Mucosa of descending colon (tissue), 3 donors: ENCODE measurements at regions not wholly inside any gene's neighbourhood (a gene's known extent, or its start where the extent isn't known, plus 50 kb on each side); places are given as distances from the start of the nearest gene placed in this dataset.

Experiments used
- ATAC-seq: fragments of 200-7000 bp; cut with Tn5 transposase; one replicate; pipeline ENCODE4 v1.9.1; 2020; ENCODE audit warnings: mild to moderate bottlenecking, moderate library complexity
- DNase-seq, 3 donors: peaks; one replicate each; pipeline ENCODE4 v3.0.0-alpha.2; 2020
- H3K36me3 ChIP-seq: fragments of 200-600 bp; one replicate; pipeline ENCODE4 v1.8.0; 2021; ENCODE audit warnings: low read depth, mild to moderate bottlenecking
- H3K4me1 ChIP-seq: fragments of 200-600 bp; one replicate; pipeline ENCODE4 v1.8.0; 2021; ENCODE audit warnings: low read depth, mild to moderate bottlenecking
- H3K4me3 ChIP-seq: fragments of 200-600 bp; one replicate; pipeline ENCODE4 v1.8.0; 2021; ENCODE audit warnings: mild to moderate bottlenecking
- H3K9me3 ChIP-seq: fragments of 200-600 bp; one replicate; pipeline ENCODE4 v1.8.0; 2021; ENCODE audit warnings: mild to moderate bottlenecking
- CTCF ChIP-seq: fragments of 200-600 bp; IDR thresholded peaks from one replicate; pipeline ENCODE4 v1.8.0; 2022; ENCODE audit warnings: antibody characterized with exemption, mild to moderate bottlenecking
- intact Hi-C, 2 donors: fragments of 100-400 bp; cut with DNase I in 1 of 2; cut with micrococcal nuclease in 1 of 2; formaldehyde crosslinking; loops; one replicate each; pipeline versions ENCODE4 v1.11.0 to v1.11.1; 2022; cut with DNase I, micrococcal nuclease
- donor health status: DM: no; HTN: no; CAD: no; lungs with moderate emphysema.
- donor health status: DM: no; HTN: no; CAD: no.
- donor health status: DM: no; HTN: yes; CAD: no.

- Histone ChIP-seq H3K36me3 (no peaks in the 10 kb centered on the region), H3K4me1 (no peaks in the 10 kb centered on the region), H3K4me3 (no peak overlapping the region), H3K9me3 (no peaks in the 10 kb centered on the region)
- ATAC-seq (no peak), DNase-seq (no peak)
- TF ChIP-seq CTCF = no peak
- intact Hi-C loops = no loop called here
Observed at GRCh38 chr11:91756829-91757480, 467.7 kb upstream of the FAT3 start.

GRCh38 chr11:91755951-91756707 is 468.5 kb upstream of the FAT3 start:
- Histone ChIP-seq H3K36me3 (no peaks in the 10 kb centered on the region), H3K4me3 (no peak overlapping the region), H3K4me1 (no peaks in the 10 kb centered on the region), H3K9me3 (no peaks in the 10 kb centered on the region)
- ATAC-seq (no peak), DNase-seq (no peak)
- intact Hi-C loops = no loop called here
- TF ChIP-seq CTCF = no peak

GRCh38 chr11:91755526-91755925 is 469.1 kb upstream of the FAT3 start:
- ATAC-seq (no peak), DNase-seq (no peak)
- Histone ChIP-seq H3K4me1 (no peaks in the 10 kb centered on the region), H3K36me3 (no peaks in the 10 kb centered on the region), H3K4me3 (no peak overlapping the region), H3K9me3 (no peaks in the 10 kb centered on the region)
- intact Hi-C loops = no loop called here
- no peak for TF ChIP-seq CTCF

- Histone ChIP-seq H3K4me1 (no peaks in the 10 kb centered on the region), H3K36me3 (no peaks in the 10 kb centered on the region), H3K4me3 (no peak overlapping the region), H3K9me3 (no peaks in the 10 kb centered on the region)
- no peak for DNase-seq
- no peak for TF ChIP-seq CTCF
- intact Hi-C loops = no loop called here
- no peak for ATAC-seq
Observed at GRCh38 chr11:91749251-91749650, 475.4 kb upstream of the FAT3 start.

GRCh38 chr11:91742155-91742554 is 482.5 kb upstream of the FAT3 start:
- no peak for TF ChIP-seq CTCF
- intact Hi-C loops = no loop called here
- Histone ChIP-seq H3K36me3 (no peaks in the 10 kb centered on the region), H3K4me1 (no peaks in the 10 kb centered on the region), H3K9me3 (no peaks in the 10 kb centered on the region), H3K4me3 (no peak overlapping the region)
- ATAC-seq (no peak), DNase-seq (no peak)
